ENCODE measurements at regions not wholly inside any gene's neighbourhood (a gene's known extent, or its start where the extent isn't known, plus 50 kb on each side); places are given as distances from the start of the nearest gene placed in this dataset.

DNA sequence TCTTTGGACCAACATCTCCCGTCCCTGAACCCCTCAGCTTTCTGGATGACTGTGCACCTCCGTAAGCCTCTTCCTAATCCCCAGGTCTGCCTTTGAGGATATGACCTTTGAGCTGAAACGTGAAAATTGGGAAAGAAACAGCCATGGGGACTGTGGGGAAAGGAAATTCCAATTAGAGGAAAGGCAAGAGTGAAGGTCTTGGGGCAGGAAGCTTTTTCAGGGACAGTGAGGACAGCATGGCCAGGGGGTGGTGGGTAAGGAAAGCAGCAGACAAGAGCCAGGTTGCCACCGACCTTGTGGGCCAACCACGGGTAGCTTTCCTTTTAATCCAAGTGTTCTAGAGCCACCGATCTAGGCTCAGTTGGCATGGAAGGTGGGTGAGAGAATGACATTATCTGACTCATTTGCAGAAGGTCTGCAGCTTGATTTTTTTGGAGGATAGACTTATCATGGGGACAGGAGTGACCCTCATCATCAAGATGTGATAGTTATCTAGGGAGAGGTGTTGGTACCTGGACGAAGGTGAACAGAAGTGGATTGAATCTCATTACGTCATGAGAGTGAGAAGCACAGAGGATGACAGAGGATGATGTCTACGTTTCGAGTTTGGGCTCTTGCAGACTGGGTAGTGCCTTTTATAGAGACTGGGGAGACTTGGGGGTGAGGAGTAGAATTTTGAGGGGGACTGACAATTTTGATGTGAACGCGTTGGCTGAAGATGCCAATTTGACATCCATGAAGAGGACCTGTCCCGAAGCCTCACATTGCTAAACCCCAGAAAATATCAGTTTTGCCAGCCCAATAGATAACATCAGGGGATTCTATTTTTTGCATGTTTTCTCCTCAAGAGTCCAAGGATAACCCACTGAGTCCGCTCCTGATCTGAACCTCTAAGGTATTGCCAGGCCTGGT is 136.7 kb upstream of the PEG3 start:
- no peak overlapping the region for H3K23ac ChIP-seq (ENCODE audit: insufficient read length)
- H4K91ac ChIP-seq (replicated peaks; ENCODE audit: insufficient read length, low read length) = no peak overlapping the region
- no peaks in the 10 kb centered on the region; a peak in 1 of 7 replicates for H3K4me1 ChIP-seq (replicated peaks in 1 of 4; ENCODE audit: control insufficient read depth in 3 of 4, insufficient read depth in 4 of 4, low read length in 3 of 4)
- no peaks in the 10 kb centered on the region for H4K20me1 ChIP-seq (replicated peaks in 1 of 2; ENCODE audit: control insufficient read depth in 1 of 2, insufficient read depth in 2 of 2, low read length in 2 of 2)
- FAIRE-seq (no peak), DNase-seq (ENCODE audit: low read depth in 1 of 2, low spot score in 2 of 2) (no peak)
- no peak overlapping the region for H3K27ac ChIP-seq (ENCODE audit: low read depth, low read length)
- H3K18ac ChIP-seq (ENCODE audit: extremely low read depth, low read length) = no peak overlapping the region
- H4K8ac ChIP-seq (ENCODE audit: extremely low read depth, insufficient read depth, low read length) = no peak overlapping the region
- H2AFZ ChIP-seq (ENCODE audit: low read length) = no peak overlapping the region
- no peak overlapping the region for H4K5ac ChIP-seq (ENCODE audit: insufficient read length, low read depth, low read length)
- no peak overlapping the region for H3K4me3 ChIP-seq (ENCODE audit: extremely low read depth in 1 of 4, insufficient read depth in 2 of 4, low read depth in 3 of 4, low read length in 4 of 4)
- no peak overlapping the region for H2BK20ac ChIP-seq (ENCODE audit: low read length)
- H3K4ac ChIP-seq (replicated peaks; ENCODE audit: insufficient read length, low read depth, low read length) = no peak overlapping the region
- H3K56ac ChIP-seq (replicated peaks; ENCODE audit: insufficient read length, low read depth, low read length) = no peak overlapping the region
- no peak overlapping the region for H3K4me2 ChIP-seq (ENCODE audit: insufficient read depth in 1 of 2, low read depth in 2 of 2, low read length in 2 of 2)
- no peak overlapping the region for H3K9ac ChIP-seq (replicated peaks in 1 of 4; ENCODE audit: extremely low read depth in 1 of 4, low read depth in 3 of 4, low read length in 3 of 4)
- no peaks in the 10 kb centered on the region for H3K79me2 ChIP-seq (ENCODE audit: control insufficient read depth in 1 of 2, insufficient read depth in 2 of 2, low read length in 2 of 2)
- H3K9me3 ChIP-seq (ENCODE audit: insufficient read depth in 2 of 2, low read depth in 1 of 2, low read length in 1 of 2) = peaks cover 64 to 92% of the 10 kb centered on the region in 2 experiments
- no peak overlapping the region for H2BK5ac ChIP-seq (ENCODE audit: low read depth, low read length)
- H3K23me2 ChIP-seq (ENCODE audit: low read depth, low read length) = no peaks in the 10 kb centered on the region
- CTCF ChIA-PET (ENCODE audit: partially characterized antibody) = no interaction called here
- POLR2A ChIA-PET (ENCODE audit: partially characterized antibody) = no interaction called here
- no peaks in the 10 kb centered on the region for H3K36me3 ChIP-seq (ENCODE audit: control insufficient read depth in 2 of 4, insufficient read depth in 4 of 4, low read length in 3 of 4)
- 64% methylated on average over 14 of the region's 14 CpGs; no CpG with 5 or more reads in 1 of the 2 experiments for WGBS, 2 experiments (ENCODE audit: extremely low coverage in 1 of 2, insufficient coverage in 1 of 2, insufficient read length in 1 of 2, insufficient replicate concordance in 2 of 2, low coverage in 1 of 2, low lambda C conversion rate in 2 of 2, missing lambda C conversion rate in 1 of 2)
- H2BK12ac ChIP-seq (ENCODE audit: low read depth, low read length) = no peak overlapping the region
- no peak for TF ChIP-seq HDAC2 (IDR thresholded peaks at IDR 0.05; ENCODE audit: borderline replicate concordance in 1 of 2, low read depth in 2 of 2, low read length in 2 of 2)
- no peak for TF ChIP-seq BRCA1 (IDR thresholded peaks at IDR 0.05; ENCODE audit: low read depth, low read length)
- TF ChIP-seq TEAD4 (IDR thresholded peaks at IDR 0.05; ENCODE audit: low read depth, low read length) = no peak
- no peak for TF ChIP-seq FOSL1 (IDR thresholded peaks at IDR 0.05; ENCODE audit: insufficient read depth, low read depth, low read length)
- TF ChIP-seq GTF2F1 (IDR thresholded peaks at IDR 0.05; ENCODE audit: borderline replicate concordance, low read depth, low read length) = no peak
- TF ChIP-seq CHD2 (IDR thresholded peaks at IDR 0.05; ENCODE audit: low read length) = no peak
- TF ChIP-seq EGR1 (IDR thresholded peaks at IDR 0.05; ENCODE audit: borderline replicate concordance, low read depth, low read length) = no peak
- TF ChIP-seq POLR2A (IDR thresholded peaks at IDR 0.05; ENCODE audit: control extremely low read depth in 1 of 2, low read depth in 2 of 2, low read length in 2 of 2) = no peak
- TF ChIP-seq NRF1 (IDR thresholded peaks at IDR 0.05; ENCODE audit: low read depth, low read length) = no peak
- TF ChIP-seq, protein P1, sequence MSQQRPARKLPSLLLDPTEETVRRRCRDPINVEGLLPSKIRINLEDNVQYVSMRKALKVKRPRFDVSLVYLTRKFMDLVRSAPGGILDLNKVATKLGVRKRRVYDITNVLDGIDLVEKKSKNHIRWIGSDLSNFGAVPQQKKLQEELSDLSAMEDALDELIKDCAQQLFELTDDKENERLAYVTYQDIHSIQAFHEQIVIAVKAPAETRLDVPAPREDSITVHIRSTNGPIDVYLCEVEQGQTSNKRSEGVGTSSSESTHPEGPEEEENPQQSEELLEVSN (IDR thresholded peaks at IDR 0.05) = no peak
- no peak for TF ChIP-seq YY1 (IDR thresholded peaks at IDR 0.05; ENCODE audit: low read depth, low read length)
- no peak for TF ChIP-seq CEBPB (IDR thresholded peaks at IDR 0.05; ENCODE audit: low read depth, low read length)
- no peak overlapping the region for H3K14ac ChIP-seq (ENCODE audit: insufficient read length)
- H2BK120ac ChIP-seq (replicated peaks; ENCODE audit: low read depth, low read length) = no peak overlapping the region
- H2AK5ac ChIP-seq (ENCODE audit: low read depth, low read length) = no peak overlapping the region
- H3K27me3 ChIP-seq (replicated peaks in 1 of 4; ENCODE audit: control insufficient read depth in 3 of 4, extremely low read depth in 1 of 4, insufficient read depth in 3 of 4, low read length in 3 of 4) = no peaks in the 10 kb centered on the region; a peak in 2 of 7 replicates
- no peak overlapping the region for H2BK15ac ChIP-seq (ENCODE audit: low read length)
- H3K79me1 ChIP-seq (ENCODE audit: low read depth, low read length) = no peaks in the 10 kb centered on the region
